ENCODE measurements at regions not wholly inside any gene's neighbourhood (a gene's known extent, or its start where the extent isn't known, plus 50 kb on each side); places are given as distances from the start of the nearest gene placed in this dataset.

GRCh38 chr20:61125546-61126180, 126.4 kb upstream of the CDH4 start:
- CTCF ChIA-PET: interaction anchor here (0.6 kb wide), 1 partner anchor 47 kb away, joined by 3 read pairs; no protein-coding TSS in a partner anchor
- no peak for ATAC-seq (ENCODE audit: low read depth)
- H4K5ac ChIP-seq (ENCODE audit: low read depth, low read length): no peak overlapping the region

More at GRCh38 chr20:61125546-61126180, 126.4 kb upstream of the CDH4 start:
- H3K9ac ChIP-seq (ENCODE audit: low read depth, low read length): no peak overlapping the region
- no peak overlapping the region for H2BK5ac ChIP-seq (ENCODE audit: low read depth, low read length, poor library complexity, severe bottlenecking)
- no peak overlapping the region for H3K14ac ChIP-seq (replicated peaks; ENCODE audit: low read depth, low read length)
- dilution Hi-C loops (cut with HindIII; ENCODE audit: low sequenced_read_pairs, unreplicated experiment) (no loop called here), in situ Hi-C loops (cut with MboI; ENCODE audit: low sequenced_read_pairs) (no loop called here), intact Hi-C loops (cut with micrococcal nuclease) (no loop called here)
- H4K20me1 ChIP-seq (ENCODE audit: insufficient read depth, low read length): no peaks in the 10 kb centered on the region
- peak overlapping the region; percentile 14 for H2AK5ac ChIP-seq (ENCODE audit: low read depth, low read length)
- H3K4me3 ChIP-seq (ENCODE audit: insufficient read depth, low read depth, low read length): no peak overlapping the region
- H3K4me2 ChIP-seq (ENCODE audit: low read depth, low read length): no peak overlapping the region
- TF ChIP-seq RFX5 (IDR thresholded peaks at IDR 0.05; ENCODE audit: low read depth, low read length) (no peak), ELK1 (IDR thresholded peaks at IDR 0.05; ENCODE audit: borderline replicate concordance, low read depth, low read length) (no peak), RCOR1 (IDR thresholded peaks at IDR 0.05; ENCODE audit: insufficient replicate concordance, low read length) (no peak), RAD21 (IDR thresholded peaks at IDR 0.05; ENCODE audit: low read length) (no peak), SMC3 (IDR thresholded peaks at IDR 0.05; ENCODE audit: low read depth, low read length) (no peak), CTCF (conservative IDR thresholded peaks at IDR 0.05; ENCODE audit: low read depth, low read length) (no peak), MXI1 (IDR thresholded peaks at IDR 0.05; ENCODE audit: borderline replicate concordance, low read depth, low read length) (no peak), CEBPB (IDR thresholded peaks at IDR 0.05; ENCODE audit: low read depth, low read length) (no peak), CHD1 (IDR thresholded peaks at IDR 0.05; ENCODE audit: low read depth, low read length) (no peak), MAFK (IDR thresholded peaks at IDR 0.05; ENCODE audit: low read depth, low read length) (no peak), POLR2A (IDR thresholded peaks at IDR 0.05; ENCODE audit: low read depth, low read length) (no peak)
- TF ChIP-seq, protein P1, sequence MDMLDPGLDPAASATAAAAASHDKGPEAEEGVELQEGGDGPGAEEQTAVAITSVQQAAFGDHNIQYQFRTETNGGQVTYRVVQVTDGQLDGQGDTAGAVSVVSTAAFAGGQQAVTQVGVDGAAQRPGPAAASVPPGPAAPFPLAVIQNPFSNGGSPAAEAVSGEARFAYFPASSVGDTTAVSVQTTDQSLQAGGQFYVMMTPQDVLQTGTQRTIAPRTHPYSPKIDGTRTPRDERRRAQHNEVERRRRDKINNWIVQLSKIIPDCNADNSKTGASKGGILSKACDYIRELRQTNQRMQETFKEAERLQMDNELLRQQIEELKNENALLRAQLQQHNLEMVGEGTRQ (IDR thresholded peaks at IDR 0.05; ENCODE audit: low read depth, low read length): no peak
- peak overlapping the region; percentile 34; the same call in 1 of the 2 replicates for H2BK120ac ChIP-seq (ENCODE audit: low read depth, low read length)
- H3K4ac ChIP-seq (ENCODE audit: low read depth, low read length): no peak overlapping the region
- BruUV-seq (replicated peaks): no TSS peak
- DNase-seq: no peak
- no peaks in the 10 kb centered on the region for H3K27me3 ChIP-seq (ENCODE audit: control insufficient read depth, insufficient read depth, low read length)
- no peaks in the 10 kb centered on the region for H3K36me3 ChIP-seq (ENCODE audit: control insufficient read depth, insufficient read depth, low read length)
- H2BK20ac ChIP-seq (ENCODE audit: low read depth, low read length): 0 out of 2 replicates have a peak overlapping the region, but pooled peaks have one; percentile 53
- 87% methylated on average over 6 of the region's 14 CpGs; no CpG with 5 or more reads in 1 of the 2 experiments for WGBS, 2 experiments (ENCODE audit: extremely low coverage in 2 of 2, insufficient read length in 1 of 2)
- no peak overlapping the region for H3K56ac ChIP-seq (ENCODE audit: extremely low read depth, insufficient read depth, low read length)
- POLR2A ChIA-PET (ENCODE audit: unreplicated experiment): interaction anchor here (0.6 kb wide), 1 partner anchor 313 kb away, joined by 5 read pairs; no protein-coding TSS in a partner anchor
- no peak overlapping the region for H2BK15ac ChIP-seq (ENCODE audit: low read depth, low read length)
- H3K27ac ChIP-seq (ENCODE audit: insufficient read depth, low read length): no peak overlapping the region
- H4K91ac ChIP-seq (ENCODE audit: insufficient read depth, low read depth, low read length): no peak overlapping the region
- H3K4me1 ChIP-seq (ENCODE audit: control insufficient read depth, insufficient read depth, low read length): no peaks in the 10 kb centered on the region; the same call in 1 of the 2 replicates
- no peak overlapping the region for H2AK9ac ChIP-seq (replicated peaks; ENCODE audit: low read depth, low read length, poor library complexity)
- no peaks in the 10 kb centered on the region for H3K79me1 ChIP-seq (ENCODE audit: low read depth in 1 of 2, low read length in 2 of 2)
- H2AFZ ChIP-seq (replicated peaks; ENCODE audit: low read length, poor library complexity): no peak overlapping the region
- no peak overlapping the region for H3K23ac ChIP-seq (ENCODE audit: low read depth, low read length)
- H3K18ac ChIP-seq (ENCODE audit: low read depth, low read length): no peak overlapping the region
- H4K8ac ChIP-seq (ENCODE audit: low read depth in 2 of 2, low read length in 2 of 2): no peak overlapping the region
- peaks cover 6% of the 10 kb centered on the region; the same call in 1 of the 2 replicates for H3K9me1 ChIP-seq (ENCODE audit: insufficient read depth, low read length)
- no peaks in the 10 kb centered on the region for H3K9me3 ChIP-seq (ENCODE audit: control insufficient read depth, insufficient read depth, low read length)
